ENCODE measurements at regions not wholly inside any gene's neighbourhood (a gene's known extent, or its start where the extent isn't known, plus 50 kb on each side); places are given as distances from the start of the nearest gene placed in this dataset.

- DNase-seq (ENCODE audit: low read depth): no peak
- H3K4me3 ChIP-seq (ENCODE audit: low read length): no peak overlapping the region
- no peak for TF ChIP-seq CTCF (conservative IDR thresholded peaks at IDR 0.05; ENCODE audit: low read length)
Measured at GRCh38 chr12:118467641-118468305, 91.4 kb downstream of the SUDS3 start.

GRCh38 chr12:118472940-118473339, 96.6 kb downstream of the SUDS3 start:
- TF ChIP-seq CTCF (conservative IDR thresholded peaks at IDR 0.05; ENCODE audit: low read length): no peak
- no peak for DNase-seq (ENCODE audit: low read depth)
- H3K4me3 ChIP-seq (ENCODE audit: low read length): no peak overlapping the region

- no peak overlapping the region for H3K4me3 ChIP-seq (ENCODE audit: low read length)
- DNase-seq (ENCODE audit: low read depth): no peak
- no peak for TF ChIP-seq CTCF (conservative IDR thresholded peaks at IDR 0.05; ENCODE audit: low read length)
Measured at GRCh38 chr12:118480235-118480634, 103.9 kb downstream of the SUDS3 start.

GRCh38 chr12:118488034-118488433, 111.7 kb downstream of the SUDS3 start:
- no peak overlapping the region for H3K4me3 ChIP-seq (ENCODE audit: low read length)

GRCh38 chr12:118493962-118494361, 117.6 kb downstream of the SUDS3 start:
- no peak for TF ChIP-seq CTCF (conservative IDR thresholded peaks at IDR 0.05; ENCODE audit: low read length)
- DNase-seq (ENCODE audit: low read depth): no peak
- no peak overlapping the region for H3K4me3 ChIP-seq (ENCODE audit: low read length)

More at GRCh38 chr12:118488034-118488433, 111.7 kb downstream of the SUDS3 start:
- DNase-seq (ENCODE audit: low read depth): no peak
- no peak for TF ChIP-seq CTCF (conservative IDR thresholded peaks at IDR 0.05; ENCODE audit: low read length)

GRCh38 chr12:118494776-118495175, 118.4 kb downstream of the SUDS3 start:
- DNase-seq (ENCODE audit: low read depth): no peak
- H3K4me3 ChIP-seq (ENCODE audit: low read length): no peak overlapping the region
- TF ChIP-seq CTCF (conservative IDR thresholded peaks at IDR 0.05; ENCODE audit: low read length): no peak

- TF ChIP-seq CTCF (conservative IDR thresholded peaks at IDR 0.05; ENCODE audit: low read length): no peak
- H3K4me3 ChIP-seq (ENCODE audit: low read length): no peak overlapping the region
- DNase-seq (ENCODE audit: low read depth): no peak
Measured at GRCh38 chr12:118495296-118495695, 118.9 kb downstream of the SUDS3 start.

Data from AG10803 (cell line).